Small intestine (tissue), 7 donors: ENCODE measurements at regions not wholly inside any gene's neighbourhood (a gene's known extent, or its start where the extent isn't known, plus 50 kb on each side); places are given as distances from the start of the nearest gene placed in this dataset.
A peak's percentile ranks its signal among the peaks of the same experiment; 100 is the strongest.
"Not testable (repeated sequence)": the region's sequence is repeated elsewhere in the genome, so short reads cannot be mapped to it uniquely, and the experiment has no call there.

Source experiments
- DNase-seq, 2 donors: peaks; one replicate each; pipeline versions ENCODE4 v3.0.0 to v3.0.0-alpha.2; 2013
- FAIRE-seq: peaks from 2 replicates; lab custom pipeline; 2012; peaks lifted over from hg19 to GRCh38; lab: Jason Lieb, UNC
- H3K27ac ChIP-seq, 3 donors: one replicate each; pipeline ENCODE4 v1.5.1; 2013; ENCODE audit warnings: low read length in 2 of 3, mild to moderate bottlenecking in 2 of 3, control low read depth in 1 of 3, inconsistent platforms in 1 of 3, low read depth in 1 of 3, moderate library complexity in 1 of 3
- H3K27me3 ChIP-seq, 3 donors: one replicate each; pipeline ENCODE4 v1.6.1; 2013; ENCODE audit warnings: low read length in 3 of 3, inconsistent platforms in 1 of 3; ENCODE audit not compliant: control insufficient read depth in 3 of 3, insufficient read depth in 3 of 3
- H3K36me3 ChIP-seq, 3 donors: one replicate each; pipeline ENCODE4 v1.6.1; 2013; ENCODE audit warnings: low read length in 3 of 3, inconsistent platforms in 1 of 3, low read depth in 1 of 3, mild to moderate bottlenecking in 1 of 3, moderate library complexity in 1 of 3; ENCODE audit not compliant: control insufficient read depth in 3 of 3, insufficient read depth in 2 of 3
- H3K4me1 ChIP-seq, 3 donors: one replicate each; pipeline ENCODE4 v1.6.1; 2013; ENCODE audit warnings: low read length in 2 of 3, inconsistent platforms in 1 of 3, low read depth in 1 of 3, mild to moderate bottlenecking in 1 of 3, moderate library complexity in 1 of 3; ENCODE audit not compliant: control insufficient read depth in 3 of 3, insufficient read depth in 2 of 3
- H3K4me3 ChIP-seq, 3 donors: one replicate each; pipeline ENCODE4 v1.5.1; 2013; ENCODE audit warnings: low read length in 3 of 3, control low read depth in 1 of 3, inconsistent platforms in 1 of 3, low read depth in 1 of 3, mild to moderate bottlenecking in 1 of 3, moderate library complexity in 1 of 3
- H3K9me3 ChIP-seq, 2 donors: one replicate each; pipeline ENCODE4 v1.6.1; 2013; ENCODE audit warnings: low read depth in 1 of 2, low read length in 1 of 2; ENCODE audit not compliant: control insufficient read depth in 2 of 2, insufficient read depth in 1 of 2
- WGBS, 3 donors: extraction: QIAGEN DNeasy Blood & Tissue Kit; methylation state at CpG; one replicate each; pipeline ENCODE4 v1.1.7; 2013; 5-methylcytosine and 5-hydroxymethylcytosine counted together
- donor health status: healthy with polysubstance abuse.
- donor health status: control.
- donor health status: control.
- donor health status: Bipolar disorder and iron deficiency.
- donor health status: healthy.

DNA sequence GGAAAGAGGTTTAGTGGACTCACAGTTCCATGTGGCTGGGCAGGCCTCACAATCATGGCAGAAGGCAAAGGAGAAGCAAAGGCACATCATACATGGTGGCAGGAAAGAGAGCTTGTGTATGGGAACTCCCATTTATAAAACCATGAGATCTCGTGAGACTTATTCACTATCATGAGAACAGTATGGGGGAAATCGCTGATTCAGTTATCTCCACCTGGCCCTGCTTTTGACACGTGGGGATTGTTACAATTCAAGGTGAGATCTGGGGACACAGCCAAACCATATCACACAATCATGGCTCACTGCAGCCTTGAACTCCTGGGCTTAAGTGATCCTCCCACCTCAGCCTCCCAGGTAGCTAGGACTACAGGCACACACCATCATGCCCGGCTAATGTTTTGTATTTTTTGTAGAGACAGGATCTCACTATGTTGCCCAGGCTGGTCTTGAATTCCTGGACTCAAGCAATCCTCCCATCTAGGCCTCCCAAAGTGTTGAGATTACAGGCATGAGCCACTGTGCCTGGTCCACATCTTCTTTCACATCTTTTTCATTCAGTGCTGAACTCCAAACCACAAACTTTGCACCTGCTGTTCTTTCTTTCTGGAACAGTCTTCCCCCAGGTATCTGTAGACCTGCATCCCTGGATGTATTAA lies 194.2 kb downstream of the ZFP64 start:
- not testable (repeated sequence) for FAIRE-seq, H3K27me3 ChIP-seq, H3K27ac ChIP-seq, H3K4me3 ChIP-seq, H3K36me3 ChIP-seq, H3K9me3 ChIP-seq, H3K4me1 ChIP-seq, DNase-seq
- WGBS, 3 donors, result 66 to 81% (median 67%) methylated on average over 4 of the region's 4 CpGs

DNA sequence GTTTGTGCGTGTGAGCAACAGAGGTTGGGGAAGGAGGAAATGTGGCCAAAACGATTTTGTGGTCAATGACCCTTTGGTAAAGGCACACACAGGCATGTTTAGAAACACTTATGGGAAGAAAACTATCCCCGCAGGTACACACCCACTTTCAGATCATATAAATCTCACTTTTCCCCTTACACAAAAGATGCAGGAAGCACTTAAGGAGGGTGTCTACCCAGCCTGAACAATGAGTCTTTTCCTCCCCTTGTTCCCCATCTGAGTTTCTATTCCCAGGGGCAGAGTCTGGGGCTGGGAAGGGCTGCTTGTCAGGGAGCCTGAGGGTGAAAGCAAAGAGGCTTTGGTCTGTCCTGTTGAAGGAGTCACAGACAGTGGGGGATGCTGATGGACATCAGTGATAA lies 193.2 kb upstream of the SALL4 start:
- no peaks in the 10 kb centered on the region for H3K9me3 ChIP-seq
- no peaks in the 10 kb centered on the region for H3K36me3 ChIP-seq
- no peak overlapping the region for H3K4me3 ChIP-seq
- 40 to 45% (median 43%) methylated on average over 3 of the region's 3 CpGs for WGBS, 3 donors
- FAIRE-seq, result no peak
- H3K27me3 ChIP-seq, result no peaks in the 10 kb centered on the region
- no peak for DNase-seq
- no peaks in the 10 kb centered on the region for H3K4me1 ChIP-seq
- H3K27ac ChIP-seq, result no peak overlapping the region

DNA sequence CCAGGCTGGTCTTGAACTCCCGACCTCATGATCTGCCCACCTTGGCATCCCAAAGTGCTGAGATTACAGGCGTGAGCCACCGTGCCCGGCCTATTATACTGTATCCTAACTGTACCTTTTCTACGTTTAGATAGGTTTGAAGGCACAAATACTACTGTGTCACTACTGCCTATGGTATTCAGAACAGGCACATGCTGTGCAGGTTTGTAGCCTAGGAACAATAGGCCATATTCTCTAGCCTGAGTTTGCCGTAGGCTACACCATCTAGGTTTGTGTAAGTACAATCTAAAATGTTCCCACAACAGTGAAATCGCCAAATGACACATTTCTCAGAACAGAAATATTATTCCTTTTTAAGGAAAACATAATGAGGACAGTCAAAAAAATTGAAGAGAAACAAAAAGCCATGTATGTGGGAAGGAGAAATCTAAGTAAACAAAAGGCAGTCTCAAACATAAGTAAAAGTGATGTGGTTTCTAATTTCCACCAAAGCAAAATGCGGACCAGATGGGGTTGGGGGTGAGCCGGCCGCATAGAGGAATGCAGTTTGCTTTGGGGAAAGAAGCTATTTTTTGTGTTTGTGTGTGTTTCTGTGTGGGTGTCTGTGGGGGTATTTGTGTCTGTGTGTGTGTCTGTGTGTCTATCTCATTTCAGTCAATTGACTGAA lies 192.6 kb upstream of the SALL4 start:
- Histone ChIP-seq H3K27me3 (no peaks in the 10 kb centered on the region), H3K27ac (no peak overlapping the region), H3K4me3 (no peak overlapping the region), H3K36me3 (no peaks in the 10 kb centered on the region), H3K4me1 (no peaks in the 10 kb centered on the region), H3K9me3 (no peaks in the 10 kb centered on the region)
- FAIRE-seq (no peak), DNase-seq (no peak)
- WGBS, 3 donors, result 86 to 89% (median 88%) methylated on average over 10 of the region's 10 CpGs

DNA sequence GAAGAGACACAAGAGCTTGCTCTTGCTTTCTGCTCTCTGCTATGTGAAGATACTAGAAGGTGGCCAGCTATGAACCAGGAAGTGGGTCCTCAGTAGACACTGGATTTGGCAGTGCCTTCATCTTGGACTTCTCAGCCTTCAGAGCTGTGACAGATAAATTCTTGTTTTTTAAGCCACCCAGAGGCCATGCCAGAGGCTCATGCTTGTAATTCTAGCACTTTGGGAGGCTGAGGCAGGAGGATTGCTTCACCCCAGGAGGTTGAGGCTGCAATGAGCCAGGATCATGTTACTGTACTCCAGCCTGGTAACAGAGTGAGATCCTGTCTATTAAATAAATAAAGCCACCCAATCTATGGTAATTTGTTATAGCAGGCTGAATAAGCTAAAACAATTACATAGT lies 185.5 kb upstream of the SALL4 start:
- H3K9me3 ChIP-seq, result no peaks in the 10 kb centered on the region
- no peak for FAIRE-seq
- H3K4me3 ChIP-seq, result no peak overlapping the region
- no peaks in the 10 kb centered on the region for H3K36me3 ChIP-seq
- no peaks in the 10 kb centered on the region for H3K4me1 ChIP-seq
- no peak for DNase-seq
- H3K27ac ChIP-seq, result no peak overlapping the region
- H3K27me3 ChIP-seq, result no peaks in the 10 kb centered on the region

DNA sequence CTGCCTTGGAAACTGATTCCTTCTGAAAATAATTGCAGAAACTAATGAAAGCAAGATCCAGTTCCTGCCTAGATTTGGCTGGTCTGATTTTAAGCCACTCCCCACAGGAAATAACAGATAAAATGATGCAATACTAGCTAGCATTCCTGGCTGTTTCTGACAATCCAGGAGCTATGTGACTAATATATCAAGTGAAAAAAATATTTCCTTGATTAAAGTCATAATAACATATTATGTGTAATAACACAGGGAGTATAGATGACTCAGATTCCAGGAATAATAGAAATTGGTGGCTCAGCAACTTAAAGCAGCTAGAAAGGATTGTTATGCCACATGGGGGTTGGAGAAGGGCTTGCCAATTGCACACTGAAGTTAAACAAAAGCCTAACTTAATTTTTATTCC lies 182.7 kb upstream of the SALL4 start:
- Histone ChIP-seq H3K27ac (peak overlapping the region in 2 of 3 donors; percentile 2 to 70), H3K36me3 (no peaks in the 10 kb centered on the region), H3K27me3 (no peaks in the 10 kb centered on the region), H3K4me1 (no peaks in the 10 kb centered on the region), H3K9me3 (no peaks in the 10 kb centered on the region), H3K4me3 (no peak overlapping the region)
- DNase-seq, result peak; percentile 8 to 65
- no peak for FAIRE-seq

DNA sequence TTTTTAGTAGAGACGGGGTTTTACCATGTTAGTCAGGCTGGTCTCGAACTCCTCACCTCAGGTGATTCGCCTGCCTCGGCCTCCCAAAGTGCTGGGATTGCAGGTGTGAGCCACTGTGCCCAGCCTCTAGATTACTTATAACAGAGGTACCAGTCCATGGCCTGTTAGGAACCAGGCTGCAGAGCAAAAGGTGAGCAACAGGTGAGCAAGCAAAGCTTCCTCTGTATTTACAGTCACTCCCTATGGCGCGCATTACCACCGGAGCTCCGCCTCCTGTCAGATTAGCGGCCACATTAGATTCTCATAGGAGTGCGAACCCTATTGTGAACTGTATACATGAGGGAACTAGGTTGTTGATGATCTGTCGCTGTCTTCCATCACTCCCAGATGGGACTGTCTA lies 178.0 kb upstream of the SALL4 start:
- Histone ChIP-seq H3K9me3 (peaks cover 0 to 11% of the 10 kb centered on the region in 2 donors), H3K27me3 (peaks cover 0 to 4% (median 0%) of the 10 kb centered on the region in 3 donors), H3K27ac (no peak overlapping the region), H3K4me1 (no peaks in the 10 kb centered on the region), H3K36me3 (no peaks in the 10 kb centered on the region), H3K4me3 (no peak overlapping the region)
- DNase-seq (no peak), FAIRE-seq (no peak)
- 94 to 98% (median 95%) methylated on average over 11 of the region's 11 CpGs for WGBS, 3 donors

DNA sequence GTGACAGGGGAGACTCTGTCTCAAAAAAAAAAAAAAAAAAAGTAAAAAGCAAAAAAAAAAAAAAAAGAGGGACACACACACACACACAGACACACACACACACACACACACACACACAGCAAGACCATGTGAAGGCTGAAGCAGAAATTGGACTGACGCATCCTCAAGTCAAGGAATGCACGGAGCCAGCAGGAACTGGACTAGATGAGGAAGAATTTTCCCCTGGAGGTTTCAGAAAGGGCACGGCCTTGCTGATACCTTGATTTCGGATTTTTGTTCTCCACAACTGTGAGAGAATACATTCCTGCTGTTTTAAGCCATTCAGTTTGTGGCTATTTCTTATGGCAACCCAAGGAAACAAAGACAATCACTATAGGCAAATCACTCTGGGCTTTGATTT lies 176.9 kb upstream of the SALL4 start:
- H3K36me3 ChIP-seq, result no peaks in the 10 kb centered on the region
- whole genome bisulfite sequencing, 3 donors, result 91 to 95% (median 94%) methylated on average over 4 of the region's 4 CpGs
- H3K4me1 ChIP-seq, result no peaks in the 10 kb centered on the region
- H3K9me3 ChIP-seq, result peaks cover 0 to 11% of the 10 kb centered on the region in 2 donors
- H3K4me3 ChIP-seq, result no peak overlapping the region
- no peak overlapping the region for H3K27ac ChIP-seq
- DNase-seq, result no peak
- H3K27me3 ChIP-seq, result peaks cover 0 to 4% (median 0%) of the 10 kb centered on the region in 3 donors
- FAIRE-seq, result no peak

DNA sequence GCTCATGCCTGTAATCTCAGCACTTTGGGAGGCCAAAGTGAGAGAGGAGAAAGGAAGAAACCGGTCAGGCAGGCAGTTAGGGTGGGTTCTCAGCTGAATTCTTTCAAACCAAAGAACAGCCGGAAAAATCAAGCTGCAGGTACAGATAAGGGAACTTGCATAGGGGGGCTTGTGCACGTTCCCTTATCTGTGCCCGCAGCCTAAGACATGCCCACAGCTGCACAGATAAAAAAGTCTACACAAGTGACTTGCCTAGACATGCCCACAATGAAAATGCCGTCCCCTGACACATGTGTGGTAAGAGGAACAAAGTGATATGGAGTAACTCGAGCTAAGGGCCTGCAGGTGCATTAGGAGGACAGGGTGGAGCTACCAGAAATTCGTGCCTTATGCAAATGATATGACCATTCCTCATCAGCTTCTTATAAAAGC lies 175.8 kb upstream of the SALL4 start:
- no peaks in the 10 kb centered on the region for H3K4me1 ChIP-seq
- H3K27ac ChIP-seq, result no peak overlapping the region
- no peak for DNase-seq
- no peak for FAIRE-seq
- H3K36me3 ChIP-seq, result no peaks in the 10 kb centered on the region
- peaks cover 0 to 11% of the 10 kb centered on the region in 2 donors for H3K9me3 ChIP-seq
- H3K27me3 ChIP-seq, result peaks cover 0 to 4% (median 0%) of the 10 kb centered on the region in 3 donors
- 67 to 81% (median 79%) methylated on average over 7 of the region's 7 CpGs for WGBS, 3 donors
- no peak overlapping the region for H3K4me3 ChIP-seq
